Activated T-helper 2 cell treated with anti-CD3 and anti-CD28 coated beads, Interferon-gamma antibody, Interleukin-2, Interleukin-4, amounts not matched to agents 10 μg/mL and 5 μg/mL and 100 μg/mL, durations not matched to agents 14 hours and 24 hours and 36 hours (primary cell): ENCODE measurements at regions not wholly inside any gene's neighbourhood (a gene's known extent, or its start where the extent isn't known, plus 50 kb on each side); places are given as distances from the start of the nearest gene placed in this dataset.
A peak's percentile ranks its signal among the peaks of the same experiment; 100 is the strongest.

Experiments used
- DNase-seq: peaks from one replicate; pipeline ENCODE4 v3.0.0; 2021; ENCODE audit warnings: low spot score
- H3K27ac Mint-ChIP-seq: one replicate; pipeline ENCODE4 v1.8.0; 2021; ENCODE audit warnings: mixed read lengths
- H3K27me3 Mint-ChIP-seq: one replicate; pipeline ENCODE4 v1.8.0; 2021; ENCODE audit warnings: low read depth, mixed read lengths
- H3K36me3 Mint-ChIP-seq: one replicate; pipeline ENCODE4 v1.8.0; 2021; ENCODE audit warnings: low read depth, mixed read lengths
- H3K4me1 Mint-ChIP-seq: one replicate; pipeline ENCODE4 v1.8.0; 2021; ENCODE audit warnings: low read depth, mixed read lengths
- H3K4me3 Mint-ChIP-seq: one replicate; pipeline ENCODE4 v1.8.0; 2021; ENCODE audit warnings: low read depth, mild to moderate bottlenecking, moderate library complexity, mixed read lengths
- H3K9me3 Mint-ChIP-seq: one replicate; pipeline ENCODE4 v1.8.0; 2021; ENCODE audit warnings: mixed read lengths
- intact Hi-C: fragments of 100-400 bp; cut with micrococcal nuclease; formaldehyde crosslinking; loops from one replicate; pipeline ENCODE4 v1.15.1; 2023

DNA sequence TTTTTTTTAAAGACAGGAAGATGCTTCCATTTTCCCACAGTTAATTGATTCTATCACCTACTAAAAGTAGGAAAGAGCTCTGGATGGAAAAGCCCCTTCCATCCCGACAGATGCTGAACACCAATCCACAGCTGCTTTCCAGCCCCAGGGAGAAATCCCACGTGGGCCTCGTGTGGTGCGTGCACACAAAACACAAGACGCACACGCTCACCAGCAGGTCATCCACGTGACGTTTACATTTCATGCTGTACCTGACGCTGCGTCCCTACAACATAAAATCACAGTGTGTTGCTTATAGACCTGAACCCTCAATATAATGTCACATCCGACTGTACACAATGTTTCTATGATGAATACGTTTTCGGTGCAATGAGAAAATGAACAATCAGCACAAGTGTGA lies 50.2 kb upstream of the DACT2 start:
- Mint-ChIP-seq H3K4me1 (no peaks in the 10 kb centered on the region), H3K4me3 (no peak overlapping the region), H3K27ac (no peak overlapping the region), H3K36me3 (no peaks in the 10 kb centered on the region), H3K27me3 (peaks cover 9% of the 10 kb centered on the region), H3K9me3 (no peaks in the 10 kb centered on the region)
- intact Hi-C loops = no loop called here
- no peak for DNase-seq

DNA sequence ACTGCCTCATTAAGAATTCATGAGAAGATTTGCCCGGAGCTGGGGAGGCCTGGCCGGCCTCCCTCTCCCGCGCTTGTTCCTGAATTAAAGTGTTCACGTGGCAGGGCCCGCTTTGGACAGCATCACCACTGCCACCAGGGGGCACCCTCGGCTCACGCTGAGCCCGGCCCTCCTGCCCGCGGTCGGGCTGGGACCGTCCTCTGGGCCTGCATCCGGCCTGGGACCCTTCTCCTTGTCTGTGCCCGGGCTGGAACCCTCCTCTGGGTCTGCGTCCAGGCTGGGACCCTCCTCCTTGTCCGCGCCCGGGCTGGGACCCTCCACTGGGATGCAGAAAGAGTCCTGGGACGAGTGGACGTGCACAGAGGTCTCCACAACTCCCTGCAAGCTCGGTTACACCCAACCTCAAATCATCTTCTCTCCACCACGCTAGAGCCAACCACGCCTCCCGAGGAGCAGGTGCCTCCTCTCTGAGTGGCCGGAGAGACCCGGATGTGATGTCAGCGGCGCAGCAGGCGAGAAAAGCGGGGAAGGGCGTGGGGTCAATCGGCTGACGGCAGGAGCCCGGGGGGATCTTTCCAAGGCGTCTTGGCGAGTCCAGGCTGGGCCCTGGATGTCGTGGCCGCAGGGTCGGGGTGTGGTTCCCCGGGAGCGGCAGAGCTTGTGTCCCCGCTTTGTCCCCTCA lies 50.9 kb upstream of the DACT2 start:
- peak; percentile 39 for DNase-seq
- Mint-ChIP-seq H3K4me1 (no peaks in the 10 kb centered on the region), H3K27ac (no peak overlapping the region), H3K36me3 (no peaks in the 10 kb centered on the region), H3K4me3 (no peak overlapping the region), H3K9me3 (no peaks in the 10 kb centered on the region), H3K27me3 (peaks cover 9% of the 10 kb centered on the region)
- intact Hi-C loops = no loop called here

DNA sequence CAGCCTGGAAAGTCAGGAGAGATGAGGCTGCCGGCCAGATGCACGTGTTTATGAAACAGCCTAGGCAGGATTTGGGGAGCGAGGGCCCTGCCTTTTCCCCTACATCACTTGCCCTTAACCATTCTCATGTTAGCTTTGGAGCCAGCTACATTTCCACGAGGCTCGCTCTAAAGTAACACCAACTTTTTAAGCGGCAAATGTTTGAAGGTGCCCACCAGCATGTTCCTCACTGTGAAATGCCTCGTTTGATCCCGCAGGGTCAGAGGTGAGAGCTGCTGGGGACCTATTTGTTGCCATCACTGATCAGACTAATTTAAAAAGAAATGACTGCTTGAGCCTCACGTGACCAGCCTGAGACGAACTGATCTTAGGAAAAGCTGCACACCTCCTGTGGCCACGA lies 51.6 kb upstream of the DACT2 start:
- peaks cover 9% of the 10 kb centered on the region for H3K27me3 Mint-ChIP-seq
- H3K36me3 Mint-ChIP-seq = no peaks in the 10 kb centered on the region
- no peak overlapping the region for H3K4me3 Mint-ChIP-seq
- no peak for DNase-seq
- H3K9me3 Mint-ChIP-seq = no peaks in the 10 kb centered on the region
- intact Hi-C loops = no loop called here
- no peak overlapping the region for H3K27ac Mint-ChIP-seq
- no peaks in the 10 kb centered on the region for H3K4me1 Mint-ChIP-seq

- Mint-ChIP-seq H3K27me3 (peaks cover 9% of the 10 kb centered on the region), H3K36me3 (no peaks in the 10 kb centered on the region), H3K9me3 (no peaks in the 10 kb centered on the region), H3K4me1 (no peaks in the 10 kb centered on the region), H3K4me3 (no peak overlapping the region), H3K27ac (no peak overlapping the region)
- no peak for DNase-seq
- intact Hi-C loops = no loop called here
Measured at GRCh38 chr6:168371618-168371980, 52.0 kb upstream of the DACT2 start.

DNA sequence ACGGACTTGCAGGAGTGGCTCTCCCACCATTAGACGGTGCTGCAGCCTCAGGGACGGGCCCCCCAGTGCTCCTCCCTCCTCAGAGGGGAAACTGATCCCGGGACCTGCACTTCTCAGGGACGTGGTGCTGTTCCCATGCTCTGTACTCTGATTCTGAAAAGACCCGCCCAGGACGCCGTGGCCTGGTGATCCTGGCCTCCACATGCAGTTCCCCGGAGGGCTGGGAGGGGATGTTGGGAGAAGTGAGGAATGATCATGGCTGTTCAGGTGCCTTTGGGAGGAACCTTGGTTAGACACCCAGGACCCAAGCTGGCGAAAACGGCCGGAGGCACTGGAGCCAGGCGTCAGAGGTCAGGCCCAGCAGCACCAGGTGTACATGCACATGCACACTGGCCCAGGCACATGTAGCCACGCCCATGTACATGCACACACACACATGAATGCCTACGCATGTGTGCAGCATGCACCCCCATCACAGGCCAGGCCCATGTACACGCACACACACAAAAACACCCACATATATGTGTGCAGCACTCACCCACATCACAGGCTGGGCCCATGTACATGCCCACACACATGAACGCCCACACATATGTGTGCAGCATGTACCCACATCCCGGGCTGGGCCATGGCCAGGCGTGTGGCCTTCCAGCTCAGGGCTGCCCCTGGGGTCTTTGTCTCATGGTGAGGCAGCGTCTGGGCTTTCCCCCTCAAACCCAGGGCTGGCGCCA lies 52.6 kb upstream of the DACT2 start:
- no peaks in the 10 kb centered on the region for H3K4me1 Mint-ChIP-seq
- DNase-seq = no peak
- intact Hi-C loops = no loop called here
- no peaks in the 10 kb centered on the region for H3K9me3 Mint-ChIP-seq
- H3K36me3 Mint-ChIP-seq = no peaks in the 10 kb centered on the region
- H3K4me3 Mint-ChIP-seq = no peak overlapping the region
- peaks cover 9% of the 10 kb centered on the region for H3K27me3 Mint-ChIP-seq
- H3K27ac Mint-ChIP-seq = no peak overlapping the region

- H3K4me1 Mint-ChIP-seq = no peaks in the 10 kb centered on the region
- intact Hi-C loops = no loop called here
- no peak for DNase-seq
- H3K27ac Mint-ChIP-seq = no peak overlapping the region
- H3K4me3 Mint-ChIP-seq = no peak overlapping the region
- H3K27me3 Mint-ChIP-seq = peaks cover 6% of the 10 kb centered on the region
- peaks cover 5% of the 10 kb centered on the region for H3K9me3 Mint-ChIP-seq
- no peaks in the 10 kb centered on the region for H3K36me3 Mint-ChIP-seq
Measured at GRCh38 chr6:168372889-168373288, 53.3 kb upstream of the DACT2 start.

- intact Hi-C loops = no loop called here
- DNase-seq = no peak
- no peak overlapping the region for H3K27ac Mint-ChIP-seq
- H3K36me3 Mint-ChIP-seq = no peaks in the 10 kb centered on the region
- H3K9me3 Mint-ChIP-seq = peaks cover 10% of the 10 kb centered on the region
- H3K27me3 Mint-ChIP-seq = peaks cover 4% of the 10 kb centered on the region
- no peak overlapping the region for H3K4me3 Mint-ChIP-seq
- no peaks in the 10 kb centered on the region for H3K4me1 Mint-ChIP-seq
Measured at GRCh38 chr6:168373389-168373788, 53.8 kb upstream of the DACT2 start.

DNA sequence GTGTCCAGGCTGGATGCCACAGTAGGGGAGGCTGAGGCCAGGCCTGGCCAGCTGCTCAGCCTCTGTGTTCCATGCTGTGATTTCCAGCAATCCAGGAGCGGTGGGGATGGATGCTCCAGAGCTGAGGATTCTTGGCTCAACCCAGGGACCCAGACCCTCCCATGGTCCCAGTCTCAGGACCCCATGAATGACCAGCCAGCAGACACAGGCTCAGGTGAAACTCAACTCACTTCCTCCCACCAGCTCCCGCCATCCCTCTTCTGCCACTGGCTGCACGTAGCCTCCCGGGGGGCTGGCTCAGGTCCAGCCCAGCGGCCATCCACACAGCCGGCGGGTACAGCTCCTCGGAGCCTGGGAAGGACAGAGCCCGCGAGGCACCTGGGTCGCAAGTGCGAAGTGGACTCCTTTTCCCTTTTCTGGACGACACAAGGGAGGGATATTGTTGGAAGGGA lies 54.5 kb upstream of the DACT2 start:
- H3K4me3 Mint-ChIP-seq = no peak overlapping the region
- DNase-seq = no peak
- H3K9me3 Mint-ChIP-seq = peaks cover 10% of the 10 kb centered on the region
- no peaks in the 10 kb centered on the region for H3K36me3 Mint-ChIP-seq
- no peak overlapping the region for H3K27ac Mint-ChIP-seq
- H3K27me3 Mint-ChIP-seq = peaks cover 3% of the 10 kb centered on the region
- H3K4me1 Mint-ChIP-seq = no peaks in the 10 kb centered on the region
- intact Hi-C loops = no loop called here

- no peak for DNase-seq
- Mint-ChIP-seq H3K9me3 (peaks cover 10% of the 10 kb centered on the region), H3K4me3 (no peak overlapping the region), H3K27ac (no peak overlapping the region), H3K27me3 (peaks cover 3% of the 10 kb centered on the region), H3K4me1 (no peaks in the 10 kb centered on the region), H3K36me3 (no peaks in the 10 kb centered on the region)
- intact Hi-C loops = no loop called here
Measured at GRCh38 chr6:168374541-168375071, 55.0 kb upstream of the DACT2 start.

GRCh38 chr6:168376120-168376519 lies 56.5 kb upstream of the DACT2 start:
- intact Hi-C loops = no loop called here
- Mint-ChIP-seq H3K27ac (no peak overlapping the region), H3K36me3 (no peaks in the 10 kb centered on the region), H3K9me3 (peaks cover 17% of the 10 kb centered on the region), H3K4me3 (no peak overlapping the region), H3K27me3 (no peaks in the 10 kb centered on the region), H3K4me1 (no peaks in the 10 kb centered on the region)
- no peak for DNase-seq

DNA sequence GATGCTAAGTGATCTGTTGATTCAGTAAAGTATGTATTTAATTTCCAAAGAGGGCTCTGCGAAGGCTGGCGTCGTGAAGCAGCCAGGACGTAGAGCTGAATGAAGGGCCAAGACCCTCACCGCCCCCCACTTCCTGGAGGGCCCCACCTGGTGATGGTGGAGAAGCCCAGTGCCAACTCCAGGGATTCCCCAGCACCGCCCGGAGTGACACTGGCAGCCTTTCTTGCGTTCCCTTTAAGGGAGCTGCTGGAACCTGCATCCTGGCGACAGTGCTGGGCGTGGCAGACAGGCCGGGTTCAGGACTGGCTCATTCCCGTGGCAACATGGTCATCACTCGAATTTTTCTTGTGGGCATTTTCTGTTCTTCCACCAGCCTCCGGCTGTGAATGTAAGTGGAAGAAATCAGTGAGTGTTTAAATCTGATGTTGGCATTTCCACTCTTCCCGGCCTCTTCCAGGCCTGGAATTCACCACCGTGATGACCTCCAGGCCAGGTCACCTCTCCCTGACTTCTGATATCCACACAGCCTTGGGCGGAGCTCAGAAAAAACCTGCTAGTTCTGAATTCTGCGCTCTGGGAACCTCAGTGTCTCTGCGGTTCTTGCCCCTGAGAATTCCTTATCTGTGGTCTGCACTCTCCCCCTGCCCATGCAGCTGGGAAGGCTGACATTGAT lies 57.4 kb upstream of the DACT2 start:
- no peaks in the 10 kb centered on the region for H3K27me3 Mint-ChIP-seq
- H3K27ac Mint-ChIP-seq = no peak overlapping the region
- no peaks in the 10 kb centered on the region for H3K36me3 Mint-ChIP-seq
- no peak overlapping the region for H3K4me3 Mint-ChIP-seq
- H3K4me1 Mint-ChIP-seq = no peaks in the 10 kb centered on the region
- H3K9me3 Mint-ChIP-seq = peaks cover 18% of the 10 kb centered on the region
- intact Hi-C loops = no loop called here
- DNase-seq = no peak

- H3K27me3 Mint-ChIP-seq = no peaks in the 10 kb centered on the region
- H3K4me1 Mint-ChIP-seq = no peaks in the 10 kb centered on the region
Measured at GRCh38 chr6:168377484-168377855, 57.9 kb upstream of the DACT2 start.

More at GRCh38 chr6:168377484-168377855, 57.9 kb upstream of the DACT2 start:
- intact Hi-C loops = no loop called here
- H3K36me3 Mint-ChIP-seq = no peaks in the 10 kb centered on the region
- DNase-seq = no peak
- no peak overlapping the region for H3K4me3 Mint-ChIP-seq
- no peak overlapping the region for H3K27ac Mint-ChIP-seq
- peaks cover 21% of the 10 kb centered on the region for H3K9me3 Mint-ChIP-seq
